ENCODE measurements at regions not wholly inside any gene's neighbourhood (a gene's known extent, or its start where the extent isn't known, plus 50 kb on each side); places are given as distances from the start of the nearest gene placed in this dataset.

GRCh38 chr1:67991546-67991945, 58.9 kb downstream of the DIRAS3 start:
- no peak for DNase-seq

DNA sequence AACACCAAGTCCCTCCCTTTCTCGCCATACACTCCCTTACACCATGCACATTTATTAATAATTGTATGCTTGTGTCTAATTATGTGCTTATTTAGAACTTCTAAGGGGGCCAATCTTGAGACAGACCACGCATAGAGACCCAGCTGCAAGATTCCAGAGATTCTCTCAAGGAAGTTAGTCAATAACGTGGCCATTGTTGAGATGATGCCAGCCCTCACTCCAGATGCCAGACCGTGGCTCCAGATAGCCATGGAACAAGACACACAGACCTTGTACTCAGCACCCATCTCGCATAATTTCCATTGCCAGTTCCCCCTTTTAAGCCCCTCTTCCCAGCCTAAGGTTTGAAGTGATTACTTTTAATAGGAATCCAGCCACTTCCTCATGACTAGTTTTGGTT, 62.4 kb downstream of the DIRAS3 start:
- DNase-seq = no peak

GRCh38 chr1:67987046-67987799, 63.2 kb downstream of the DIRAS3 start:
- DNase-seq = no peak

- DNase-seq = no peak
Observed at GRCh38 chr1:67983867-67984266, 66.6 kb downstream of the DIRAS3 start.

- no peak for DNase-seq
Observed at GRCh38 chr1:67980028-67980427, 70.4 kb downstream of the DIRAS3 start.

DNA sequence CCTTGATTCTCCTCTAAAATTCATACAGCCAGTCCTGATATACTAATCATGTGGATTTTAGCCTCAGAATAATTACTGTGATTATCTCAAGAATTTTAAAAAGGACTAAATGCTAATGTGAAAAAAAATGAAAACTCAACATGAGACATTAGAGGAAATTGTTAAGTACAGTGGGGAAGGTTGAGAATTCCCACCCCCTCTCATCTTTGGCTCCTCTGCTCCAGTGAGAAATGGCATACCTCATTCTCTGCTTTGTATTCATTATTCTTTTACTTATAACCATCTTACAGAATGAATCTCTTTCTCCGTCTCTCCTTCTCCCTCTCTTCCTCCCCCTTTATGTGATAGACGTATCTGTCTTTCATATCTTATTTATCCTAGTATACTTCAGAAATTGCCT, 70.9 kb downstream of the DIRAS3 start:
- no peak for DNase-seq

GRCh38 chr1:67978890-67979516, 71.4 kb downstream of the DIRAS3 start:
- DNase-seq = no peak

DNA sequence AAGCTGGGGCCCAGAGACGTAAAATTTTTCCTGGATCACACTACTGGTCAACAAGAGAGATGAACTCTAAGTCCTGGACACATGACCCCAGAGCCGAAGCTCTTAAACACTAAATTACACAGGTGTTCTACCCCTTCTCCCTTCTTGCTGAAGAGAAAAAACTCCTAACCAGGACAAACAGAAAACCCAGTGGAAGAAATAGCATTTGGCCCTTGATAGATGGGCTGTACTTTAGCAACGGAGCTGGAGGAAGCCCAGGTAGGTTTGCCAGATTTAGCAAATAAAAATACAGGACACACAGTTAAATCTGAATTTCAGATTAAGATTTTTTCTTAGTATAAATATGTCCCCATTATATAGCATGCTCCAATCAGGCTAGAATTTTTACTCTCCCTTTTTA, 72.7 kb downstream of the DIRAS3 start:
- DNase-seq = no peak

GRCh38 chr1:67973051-67973450, 77.4 kb downstream of the DIRAS3 start:
- no peak for DNase-seq

- DNase-seq = no peak
Observed at GRCh38 chr1:67970088-67970487, 80.3 kb downstream of the DIRAS3 start.

DNA sequence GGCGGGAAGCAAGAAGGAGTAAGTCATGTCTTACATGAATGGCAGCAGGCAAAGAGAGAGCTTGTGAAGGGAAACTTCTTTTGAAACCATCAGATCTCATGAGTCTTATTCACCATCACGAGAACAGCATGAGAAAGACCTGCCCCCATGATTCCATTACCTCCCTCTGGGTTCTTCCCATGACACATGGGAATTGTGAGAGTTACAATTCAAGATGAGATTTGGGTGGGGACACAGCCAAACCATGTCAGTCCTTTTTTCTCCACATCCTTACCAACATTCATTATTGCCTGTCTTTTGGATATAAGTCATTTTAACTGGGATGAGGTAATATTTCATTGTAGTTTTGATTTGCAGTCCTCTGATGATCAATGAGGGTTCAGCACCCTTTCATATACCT, 81.0 kb downstream of the DIRAS3 start:
- no peak for DNase-seq

DNA sequence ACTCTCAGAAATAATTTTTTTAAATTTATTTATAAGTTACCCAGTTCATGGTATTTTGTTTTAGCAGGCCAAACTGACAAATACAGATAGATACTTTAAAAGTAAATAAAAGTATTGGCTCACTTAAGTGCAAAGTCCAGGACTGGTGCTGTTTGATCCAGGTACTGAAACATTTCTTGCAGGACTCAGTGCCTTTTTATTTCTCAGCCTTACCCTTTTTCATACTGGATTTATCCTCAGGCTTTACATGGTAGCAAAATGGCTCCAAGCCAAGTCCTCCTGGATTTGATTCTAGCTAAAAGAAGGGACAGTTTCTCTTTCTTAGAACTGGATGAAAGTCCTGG, 83.8 kb downstream of the DIRAS3 start:
- DNase-seq = no peak

- DNase-seq = no peak
Observed at GRCh38 chr1:67965995-67966665, 84.3 kb downstream of the DIRAS3 start.

GRCh38 chr1:67963263-67963662, 87.2 kb downstream of the DIRAS3 start:
- DNase-seq = no peak

DNA sequence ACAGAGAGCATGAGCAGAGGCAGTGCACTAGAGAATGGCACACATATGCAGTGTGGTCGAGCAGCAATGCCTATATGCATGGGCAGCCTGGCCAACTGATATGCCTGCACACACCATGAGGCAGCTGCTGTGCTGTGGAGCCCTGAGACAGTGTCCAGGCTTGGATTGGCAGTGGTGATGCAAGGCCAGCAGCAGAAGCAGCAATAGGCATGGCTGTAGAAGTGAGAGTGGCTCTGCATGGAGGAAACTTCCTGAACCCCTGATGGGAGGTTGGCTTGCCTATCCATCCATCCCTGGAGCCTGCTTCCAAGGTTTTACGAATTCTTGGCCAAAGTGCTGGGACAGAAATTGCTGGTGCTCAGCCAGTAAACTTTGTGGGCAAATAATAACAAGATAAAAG, 89.7 kb downstream of the DIRAS3 start:
- no peak for DNase-seq

DNA sequence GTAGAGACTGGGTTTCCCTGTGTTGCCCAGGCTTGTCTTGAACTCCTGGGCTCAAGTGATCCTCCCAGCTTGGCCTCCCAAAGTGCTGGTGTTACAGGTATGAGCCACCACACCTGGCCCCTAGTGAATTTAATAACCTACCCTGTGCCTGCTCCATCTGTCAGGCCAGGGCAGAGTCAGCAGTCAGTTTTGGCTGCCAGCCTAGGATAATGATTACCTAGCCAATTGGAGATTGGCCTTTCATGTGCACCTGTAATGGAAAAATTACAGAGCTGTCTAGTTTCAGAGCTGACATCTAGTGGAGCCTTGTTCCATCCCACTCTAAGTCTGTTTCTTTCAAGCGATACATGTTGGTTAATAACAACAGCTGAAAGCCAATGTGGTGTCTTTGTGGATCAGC, 92.0 kb downstream of the DIRAS3 start:
- DNase-seq = no peak

DNA sequence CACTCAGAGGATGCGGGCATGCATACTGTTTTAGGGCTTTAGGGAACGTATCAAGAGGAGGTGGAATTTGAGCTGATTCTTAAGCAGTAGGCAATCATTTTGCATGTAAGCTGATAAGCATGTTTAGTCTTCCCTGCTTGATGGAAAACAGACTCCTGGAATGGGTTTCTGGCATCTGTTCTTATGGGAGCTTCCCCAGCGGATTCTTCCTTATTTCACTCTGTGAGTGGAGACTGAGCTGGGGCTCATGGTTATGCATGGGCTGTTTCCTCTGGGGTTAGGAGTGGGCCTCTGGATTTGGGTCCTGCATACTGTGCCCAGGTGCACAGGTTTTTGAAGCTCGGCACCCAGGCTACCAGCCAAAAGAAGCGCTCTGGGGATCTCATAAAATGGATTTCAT, 93.4 kb downstream of the DIRAS3 start:
- no peak for DNase-seq

DNA sequence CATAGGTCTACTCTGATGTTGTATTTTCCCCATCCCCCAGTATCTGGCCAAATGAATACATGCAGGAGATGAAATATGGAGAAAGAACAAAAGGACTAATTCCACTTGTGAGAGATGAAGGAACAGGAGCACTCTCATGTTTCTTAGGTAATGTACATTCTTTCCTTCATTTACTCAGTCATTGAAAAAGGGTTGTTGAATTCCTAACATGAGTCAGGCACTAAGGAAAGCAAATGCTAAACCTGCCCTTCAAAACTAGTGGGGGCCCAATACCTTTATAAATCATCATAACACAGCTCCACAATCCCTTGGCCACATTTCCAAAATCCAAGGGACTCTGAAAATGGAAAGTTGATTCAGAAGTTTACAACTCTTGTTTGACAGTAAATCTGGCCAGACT, 94.3 kb downstream of the DIRAS3 start:
- no peak for DNase-seq

GRCh38 chr1:67955591-67955990, 94.8 kb downstream of the DIRAS3 start:
- no peak for DNase-seq

GRCh38 chr1:67953301-67953700, 97.1 kb downstream of the DIRAS3 start:
- DNase-seq = no peak

DNA sequence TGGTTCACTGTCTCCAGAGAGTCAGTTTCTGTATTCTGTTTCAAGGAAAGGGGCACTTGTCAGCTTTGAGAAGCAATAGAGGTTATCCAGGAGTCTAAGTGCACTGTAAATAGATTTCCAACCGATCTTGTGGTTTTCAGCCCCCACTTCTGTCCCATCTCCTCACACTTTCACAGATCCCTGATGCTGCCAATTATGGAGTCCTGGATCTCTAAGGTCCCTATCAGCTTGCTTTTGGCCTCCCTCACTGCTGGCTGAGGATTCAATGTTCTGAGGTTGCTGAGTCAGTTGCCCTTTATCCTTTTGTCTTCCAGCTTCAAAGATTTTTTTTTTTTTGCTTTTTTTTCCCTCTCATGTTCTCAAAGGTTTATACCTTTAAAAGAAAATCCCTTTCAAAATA, 98.4 kb downstream of the DIRAS3 start:
- DNase-seq = no peak

GRCh38 chr1:67951014-67951413, 99.4 kb downstream of the DIRAS3 start:
- DNase-seq = no peak
